SK-N-SH treated with all-trans-retinoic acid at 6 μM for 48 hours (cell line): ENCODE measurements at regions not wholly inside any gene's neighbourhood (a gene's known extent, or its start where the extent isn't known, plus 50 kb on each side); places are given as distances from the start of the nearest gene placed in this dataset.

Experiments
- ARNTL ChIP-seq: fragments of 450-650 bp; formaldehyde crosslinking; IDR thresholded peaks from 2 replicates; pipeline ENCODE4 v1.5.0; 2020; ENCODE audit warnings: low read depth, mild to moderate bottlenecking, moderate library complexity, borderline replicate concordance
- CSDC2 ChIP-seq: fragments of 250-450 bp; sonication (Bioruptor Pico); IDR thresholded peaks from 2 replicates; pipeline ENCODE4 v1.5.0; 2020; ENCODE audit warnings: mild to moderate bottlenecking, moderate library complexity
- CSRNP3 ChIP-seq: fragments of 250-450 bp; sonication (Bioruptor Pico); IDR thresholded peaks from 2 replicates; pipeline ENCODE4 v1.5.1; 2021; ENCODE audit warnings: mild to moderate bottlenecking, moderate library complexity
- OSR1 ChIP-seq: fragments of 250-450 bp; sonication (Bioruptor Pico); IDR thresholded peaks from 2 replicates; pipeline ENCODE4 v1.8.0; 2022; ENCODE audit warnings: moderate library complexity, mild to moderate bottlenecking, inconsistent platforms
- TCF4 ChIP-seq: fragments of 250-450 bp; sonication (Bioruptor Pico); IDR thresholded peaks from 2 replicates; pipeline ENCODE4 v1.8.0; 2021; ENCODE audit warnings: mild to moderate bottlenecking, moderate library complexity, borderline replicate concordance
- ZFP3 ChIP-seq: fragments of 250-450 bp; sonication (Bioruptor Pico); IDR thresholded peaks from 2 replicates; pipeline ENCODE4 v1.5.0; 2020; ENCODE audit warnings: mild to moderate bottlenecking, moderate library complexity
- ZFP30 ChIP-seq: fragments of 450-650 bp; formaldehyde crosslinking; IDR thresholded peaks from 2 replicates; pipeline ENCODE4 v1.5.0; 2022; ENCODE audit warnings: mild to moderate bottlenecking, moderate library complexity
- ZNF8 ChIP-seq: fragments of 450-650 bp; formaldehyde crosslinking; IDR thresholded peaks from 2 replicates; pipeline ENCODE4 v1.5.0; 2020; ENCODE audit warnings: mild to moderate bottlenecking, moderate library complexity

- TF ChIP-seq OSR1 (CRISPR knock-in tag): no peak
- TF ChIP-seq CSDC2: no peak
- TF ChIP-seq ZFP30 (CRISPR knock-in tag): no peak
- no peak for TF ChIP-seq CSRNP3 (CRISPR knock-in tag)
- TF ChIP-seq ZNF8 (CRISPR knock-in tag): no peak
- TF ChIP-seq TCF4 (CRISPR knock-in tag): no peak
- no peak for TF ChIP-seq ARNTL (CRISPR knock-in tag)
- no peak for TF ChIP-seq ZFP3 (CRISPR knock-in tag)
Observed at GRCh38 chr1:55690366-55690765, 475.2 kb upstream of the USP24 start.
